ENCODE measurements at regions not wholly inside any gene's neighbourhood (a gene's known extent, or its start where the extent isn't known, plus 50 kb on each side); places are given as distances from the start of the nearest gene placed in this dataset.

- TF ChIP-seq CTCF (IDR thresholded peaks at IDR 0.05): no peak
- TF ChIP-seq EP300 (IDR thresholded peaks at IDR 0.05): no peak
- TF ChIP-seq POLR2A (IDR thresholded peaks at IDR 0.05): no peak
These were observed 59.8 kb upstream of the IRS2 start for GRCh38 chr13:109846185-109846584.
